H1 (cell line): ENCODE measurements at regions not wholly inside any gene's neighbourhood (a gene's known extent, or its start where the extent isn't known, plus 50 kb on each side); places are given as distances from the start of the nearest gene placed in this dataset.

Source experiments
- ASH2L ChIP-seq: fragments of 200-600, 300-600 bp; sonication (generic); IDR thresholded peaks from one replicate; pipeline ENCODE4 v1.7.1; 2017; ENCODE audit warnings: low read length
- BACH1 ChIP-seq: IDR thresholded peaks from 2 replicates; pipeline ENCODE4 v1.6.1; 2012; ENCODE audit warnings: low read length, improper control_type of control experiment
- CHD2 ChIP-seq: IDR thresholded peaks from 2 replicates; pipeline ENCODE4 v1.6.1; 2012; ENCODE audit warnings: low read length, improper control_type of control experiment
- EZH2 ChIP-seq: fragments of 200-600 bp; sonication (generic); IDR thresholded peaks from 2 replicates; pipeline ENCODE4 v1.7.1; 2012; ENCODE audit warnings: low read depth, mild to moderate bottlenecking, moderate library complexity, low read length, inconsistent platforms; ENCODE audit not compliant: severe bottlenecking
- GABPA ChIP-seq: IDR thresholded peaks from 2 replicates; pipeline ENCODE4 v1.6.1; 2011; ENCODE audit warnings: mild to moderate bottlenecking, low read length, moderate library complexity, borderline replicate concordance; ENCODE audit not compliant: insufficient read depth
- RFX5 ChIP-seq: IDR thresholded peaks from 2 replicates; pipeline ENCODE4 v1.6.1; 2011; ENCODE audit warnings: low read depth, low read length, improper control_type of control experiment, borderline replicate concordance
- SAP30 ChIP-seq: fragments of 300-600 bp; sonication (generic); IDR thresholded peaks from 2 replicates; pipeline ENCODE4 v1.7.1; 2012; ENCODE audit warnings: low read length, moderate library complexity, mild to moderate bottlenecking, inconsistent platforms; ENCODE audit not compliant: insufficient read depth, insufficient replicate concordance
- TF ChIP-seq, protein P1 (sequence below): IDR thresholded peaks from 2 replicates; pipeline ENCODE4 v1.6.1; 2011; ENCODE audit warnings: low read length, improper control_type of control experiment

DNA sequence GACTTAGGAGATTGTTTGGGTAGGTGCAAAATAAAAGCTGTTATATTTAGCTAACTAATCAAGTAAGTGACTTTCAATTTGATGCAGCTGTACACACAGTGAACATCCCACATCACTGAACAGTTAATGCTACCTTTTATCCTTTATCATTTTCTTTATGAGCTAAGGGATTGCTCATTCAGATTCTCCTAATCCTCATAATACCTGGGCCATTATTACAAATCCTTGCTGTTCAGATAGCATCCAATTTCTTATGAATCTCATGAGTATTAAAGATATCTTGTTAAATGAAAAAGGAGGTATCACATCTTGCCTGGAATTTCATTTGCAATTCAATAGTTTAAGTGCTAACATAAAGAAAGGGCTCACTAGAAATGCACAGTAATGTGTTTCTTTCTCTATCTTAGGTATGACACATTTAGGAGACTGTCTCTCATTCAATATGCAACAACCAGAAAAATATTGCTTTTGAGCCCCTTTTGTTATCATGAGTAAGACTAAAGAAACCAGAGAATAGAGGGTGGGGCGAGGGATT lies 918.5 kb downstream of the CBLN2 start (continued):
- TF ChIP-seq ASH2L (no peak), CHD2 (no peak), BACH1 (no peak), GABPA (no peak), RFX5 (no peak), SAP30 (no peak), EZH2 (no peak)
- TF ChIP-seq, protein P1, sequence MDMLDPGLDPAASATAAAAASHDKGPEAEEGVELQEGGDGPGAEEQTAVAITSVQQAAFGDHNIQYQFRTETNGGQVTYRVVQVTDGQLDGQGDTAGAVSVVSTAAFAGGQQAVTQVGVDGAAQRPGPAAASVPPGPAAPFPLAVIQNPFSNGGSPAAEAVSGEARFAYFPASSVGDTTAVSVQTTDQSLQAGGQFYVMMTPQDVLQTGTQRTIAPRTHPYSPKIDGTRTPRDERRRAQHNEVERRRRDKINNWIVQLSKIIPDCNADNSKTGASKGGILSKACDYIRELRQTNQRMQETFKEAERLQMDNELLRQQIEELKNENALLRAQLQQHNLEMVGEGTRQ = no peak
